GM18861 (cell line): ENCODE measurements at regions not wholly inside any gene's neighbourhood (a gene's known extent, or its start where the extent isn't known, plus 50 kb on each side); places are given as distances from the start of the nearest gene placed in this dataset.

Experiments
- ATAC-seq: cut with Tn5 transposase; IDR thresholded peaks from one replicate; pipeline ENCODE4 v1.9.1; 2021; ENCODE audit not compliant: unreplicated experiment

- no peak for ATAC-seq
Observed at GRCh38 chr4:151993521-151993920, 232.7 kb upstream of the GATB start.

- no peak for ATAC-seq
Observed at GRCh38 chr4:151992332-151993154, 231.7 kb upstream of the GATB start.

DNA sequence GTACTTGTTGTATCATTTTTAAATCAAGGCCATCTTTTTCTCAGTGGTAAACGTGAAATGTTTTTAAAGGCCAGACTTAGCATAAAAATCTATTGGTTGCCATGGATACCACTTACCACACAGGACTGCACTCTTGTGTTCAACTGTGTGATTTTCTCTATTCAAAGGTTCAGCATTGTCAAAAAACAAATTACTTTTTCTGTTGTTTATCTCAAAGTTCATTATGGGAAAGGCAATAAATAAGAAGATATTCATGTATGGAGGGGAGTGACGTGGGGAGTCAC is 231.0 kb upstream of the GATB start:
- no peak for ATAC-seq

- ATAC-seq = no peak
Observed at GRCh38 chr4:151991001-151991883, 230.4 kb upstream of the GATB start.

DNA sequence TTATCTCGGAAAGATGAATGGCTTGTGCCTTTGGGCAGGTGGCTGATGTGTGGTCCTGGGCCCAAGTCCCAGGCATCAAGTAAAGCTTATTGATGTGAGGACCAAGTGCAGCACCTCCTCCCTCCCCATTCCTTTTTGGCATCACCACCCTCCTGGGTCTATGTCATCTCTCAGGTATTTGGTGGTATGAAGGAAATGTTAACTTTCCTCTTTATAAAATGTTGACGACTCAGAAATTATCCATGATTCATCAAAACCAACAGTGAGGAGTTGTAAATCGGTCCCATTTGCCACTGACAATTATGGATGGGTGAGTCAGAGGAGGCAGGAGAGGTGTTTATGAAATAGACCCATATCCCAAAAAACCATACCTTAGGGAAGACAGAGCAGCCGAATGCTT is 229.4 kb upstream of the GATB start:
- ATAC-seq = no peak

DNA sequence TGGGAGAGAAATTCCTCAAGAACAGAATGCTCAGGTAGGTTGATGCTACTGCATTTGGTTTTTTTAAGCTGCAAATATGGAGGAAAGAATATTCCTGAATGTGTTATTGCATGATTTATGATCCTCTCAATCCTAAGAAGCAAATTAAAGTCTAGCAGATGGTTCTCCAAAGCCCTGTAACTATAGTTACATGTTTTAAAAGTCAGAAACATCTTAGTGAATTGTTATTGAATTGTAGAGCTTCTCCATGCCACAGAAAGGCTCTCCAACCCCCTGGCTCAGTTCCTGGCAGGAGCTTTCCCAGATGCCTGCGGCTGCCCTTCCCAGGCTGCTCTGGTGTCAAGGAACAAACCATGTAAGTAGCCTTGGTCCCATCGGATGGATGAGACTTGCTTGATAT is 227.8 kb upstream of the GATB start:
- ATAC-seq = no peak

GRCh38 chr4:151987606-151988005 is 226.8 kb upstream of the GATB start:
- no peak for ATAC-seq

GRCh38 chr4:151983854-151984253 is 223.0 kb upstream of the GATB start:
- no peak for ATAC-seq

DNA sequence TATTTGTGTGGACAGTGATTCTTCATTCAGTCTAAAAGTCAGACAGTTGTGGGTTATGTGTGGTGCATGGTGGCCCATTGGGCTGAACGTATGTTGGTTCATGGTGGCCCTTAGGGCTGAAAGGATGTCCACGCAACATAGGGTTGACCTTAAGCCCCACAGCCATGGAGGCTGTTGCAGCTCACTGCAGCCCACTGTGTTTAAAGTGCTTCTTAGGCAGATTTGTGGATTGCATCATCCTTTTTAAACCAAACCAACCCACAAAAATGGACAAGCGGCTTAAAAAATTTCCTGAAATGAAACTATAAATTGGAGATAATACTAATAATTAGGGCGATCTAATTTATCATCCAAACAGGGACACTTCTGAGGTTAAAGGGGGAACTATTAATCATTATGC is 219.0 kb upstream of the GATB start:
- ATAC-seq = no peak

DNA sequence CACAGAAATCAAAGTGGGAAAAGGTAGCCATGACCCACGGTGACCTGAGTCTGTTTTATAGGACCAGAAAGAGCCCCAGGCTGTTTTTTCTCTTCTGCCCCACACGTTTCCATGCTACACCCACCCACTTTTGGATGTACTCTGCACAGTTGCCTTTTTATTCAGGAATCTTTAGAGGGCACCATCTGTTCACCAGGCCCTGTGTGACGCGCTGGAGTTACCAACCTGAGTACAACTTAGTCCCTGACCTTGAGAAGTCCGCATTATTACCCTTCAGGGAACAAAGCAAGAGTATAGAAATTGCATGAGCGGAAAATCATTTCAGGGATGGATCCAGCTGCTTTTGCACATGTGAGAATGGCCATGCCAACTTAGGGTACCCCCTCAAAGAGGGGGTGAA is 207.8 kb upstream of the GATB start:
- no peak for ATAC-seq

DNA sequence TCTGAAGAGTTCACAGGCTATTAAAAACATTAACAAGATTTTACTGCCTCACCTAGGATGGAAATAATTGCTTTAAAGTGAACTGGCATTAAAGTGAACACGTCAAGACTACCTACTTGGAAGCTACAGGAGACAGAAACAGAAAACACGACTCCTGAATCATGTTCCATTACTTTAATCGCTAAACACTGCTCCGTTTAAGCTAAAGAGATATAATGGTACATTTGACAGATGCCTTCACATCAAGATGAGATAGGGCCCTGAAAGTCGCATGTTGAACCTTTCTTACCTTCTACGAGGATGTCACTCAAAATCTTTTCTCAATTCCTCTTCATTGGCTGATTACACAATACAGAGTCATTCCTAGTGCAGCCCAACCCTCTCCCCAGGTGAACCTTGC is 206.3 kb upstream of the GATB start:
- ATAC-seq = no peak

GRCh38 chr4:151962138-151962823 is 201.5 kb upstream of the GATB start:
- ATAC-seq = no peak

GRCh38 chr4:151961456-151961855 is 200.6 kb upstream of the GATB start:
- no peak for ATAC-seq

DNA sequence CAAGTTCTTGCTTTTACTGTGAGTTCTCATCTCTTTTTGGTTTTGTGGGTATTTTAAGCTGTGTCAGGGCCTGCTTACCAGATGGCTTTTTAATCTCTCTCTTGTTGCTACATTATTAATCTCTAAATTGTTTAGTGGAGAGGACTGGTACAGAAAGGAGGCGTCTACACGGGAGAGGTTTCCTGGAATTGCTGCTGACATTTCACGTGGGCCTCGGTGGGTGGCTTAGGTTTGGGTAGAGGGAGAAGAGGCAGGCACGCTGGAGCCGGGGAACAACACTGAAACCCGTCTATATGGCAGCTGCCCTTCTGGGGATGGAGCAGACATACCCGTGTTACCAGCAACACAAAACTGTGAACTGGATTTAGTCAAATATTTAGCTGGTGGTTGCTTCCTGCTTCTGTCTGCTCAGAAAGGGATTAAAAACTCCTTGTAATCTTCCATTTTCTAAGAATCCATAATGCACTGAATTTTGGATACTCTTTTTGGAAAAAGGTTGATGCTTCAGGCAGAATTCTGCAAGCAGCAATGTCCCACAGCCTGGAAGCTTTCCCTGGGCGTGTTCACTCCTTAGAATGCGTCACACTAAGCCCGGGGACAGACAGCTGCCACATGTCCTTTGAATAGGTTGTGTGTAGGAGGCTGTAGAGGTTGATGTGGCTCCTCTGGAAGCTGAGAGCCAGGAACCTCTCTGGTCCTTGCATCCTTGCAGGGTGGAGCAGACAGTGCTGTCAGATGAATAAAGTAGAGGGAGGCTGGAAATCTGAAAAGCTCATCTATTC is 199.8 kb upstream of the GATB start:
- ATAC-seq = no peak

DNA sequence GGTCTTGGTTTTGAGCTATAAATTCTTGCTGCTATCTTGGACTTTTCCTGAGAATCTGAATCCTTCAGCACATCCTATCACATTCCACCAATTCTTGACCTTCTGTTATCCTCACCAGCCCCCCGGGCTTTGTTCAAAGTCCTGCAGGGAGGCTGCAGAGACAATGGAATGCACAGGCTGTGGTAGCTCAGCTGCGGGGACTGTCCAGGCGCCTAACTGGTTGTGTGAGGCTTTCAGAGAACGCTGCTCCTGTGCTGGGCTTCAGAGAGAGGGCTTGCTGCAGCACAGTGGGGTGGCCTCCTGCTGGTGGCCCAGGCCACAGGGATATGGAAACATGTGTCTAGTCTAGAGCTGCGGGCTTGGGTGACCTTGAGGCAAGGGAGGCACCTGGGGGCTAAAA is 196.3 kb upstream of the GATB start:
- ATAC-seq = no peak

GRCh38 chr4:151955721-151956380 is 195.0 kb upstream of the GATB start:
- ATAC-seq = no peak

DNA sequence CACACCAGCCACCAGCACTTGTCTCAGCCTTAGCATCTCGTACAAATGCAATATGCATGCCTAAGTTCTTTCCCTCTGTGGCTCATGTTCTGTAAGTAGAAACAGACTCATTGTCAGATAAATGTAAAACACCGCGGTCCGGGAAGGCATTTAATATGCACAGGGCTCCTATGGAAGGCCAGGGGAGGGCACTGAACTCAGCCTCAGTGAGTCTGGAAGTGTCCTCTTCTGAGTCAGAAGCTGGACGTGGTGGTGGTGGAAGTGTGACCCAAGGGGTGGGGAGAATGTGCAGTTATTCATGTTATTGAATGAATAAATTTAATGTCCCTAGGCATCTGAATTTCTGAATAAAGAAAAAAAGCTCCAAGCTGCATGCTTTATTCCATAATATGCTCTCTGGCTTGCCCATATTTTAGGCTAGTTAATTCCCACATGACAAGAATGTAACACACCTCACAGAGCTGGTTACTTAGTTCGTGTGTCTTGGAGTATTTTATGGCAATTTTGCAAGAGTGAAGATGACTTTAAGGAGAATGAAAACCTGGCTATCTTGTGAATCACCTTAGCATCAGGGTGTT is 193.1 kb upstream of the GATB start:
- ATAC-seq = no peak

DNA sequence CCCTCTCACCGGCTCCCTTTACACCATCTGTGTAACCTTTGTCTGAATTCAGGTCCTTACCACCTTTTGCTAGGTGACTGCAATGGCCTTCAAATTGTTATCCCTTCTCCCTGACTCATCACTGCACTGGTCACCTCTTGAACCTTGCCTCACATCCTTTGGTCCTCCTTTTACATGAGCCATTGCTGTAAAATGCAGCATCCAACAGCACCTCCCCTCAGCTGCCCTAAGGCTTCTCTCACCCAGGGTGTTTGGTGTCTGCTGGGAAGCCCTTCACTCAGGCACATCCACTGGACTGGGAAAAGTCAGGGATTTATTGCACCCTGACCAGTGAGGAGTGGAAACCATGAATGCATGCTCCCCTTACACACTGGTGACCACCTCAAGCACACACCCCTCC is 192.5 kb upstream of the GATB start:
- no peak for ATAC-seq

- ATAC-seq = no peak
Observed at GRCh38 chr4:151952711-151953254, 192.0 kb upstream of the GATB start.

DNA sequence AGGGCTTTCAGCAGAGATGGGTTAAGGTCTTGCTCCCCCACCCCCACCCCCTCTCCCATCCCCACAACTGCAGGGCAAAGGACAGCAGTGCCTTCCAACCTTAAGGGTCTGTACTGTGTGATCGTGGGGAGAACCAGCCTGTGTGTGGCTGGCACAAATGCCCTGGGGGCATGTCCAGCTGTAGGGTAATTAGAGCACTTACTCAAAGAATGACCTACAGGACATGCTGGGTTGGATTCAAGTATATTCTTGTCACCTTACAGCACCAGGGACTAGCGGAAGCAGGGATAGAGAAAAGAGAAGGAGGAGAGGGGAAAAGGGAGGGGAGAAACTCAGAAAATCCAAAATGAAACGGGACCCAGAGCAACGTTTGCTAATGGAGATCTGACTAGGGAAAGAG is 191.3 kb upstream of the GATB start:
- ATAC-seq = no peak
